ENCODE measurements at regions not wholly inside any gene's neighbourhood (a gene's known extent, or its start where the extent isn't known, plus 50 kb on each side); places are given as distances from the start of the nearest gene placed in this dataset.
A peak's percentile ranks its signal among the peaks of the same experiment; 100 is the strongest.

DNA sequence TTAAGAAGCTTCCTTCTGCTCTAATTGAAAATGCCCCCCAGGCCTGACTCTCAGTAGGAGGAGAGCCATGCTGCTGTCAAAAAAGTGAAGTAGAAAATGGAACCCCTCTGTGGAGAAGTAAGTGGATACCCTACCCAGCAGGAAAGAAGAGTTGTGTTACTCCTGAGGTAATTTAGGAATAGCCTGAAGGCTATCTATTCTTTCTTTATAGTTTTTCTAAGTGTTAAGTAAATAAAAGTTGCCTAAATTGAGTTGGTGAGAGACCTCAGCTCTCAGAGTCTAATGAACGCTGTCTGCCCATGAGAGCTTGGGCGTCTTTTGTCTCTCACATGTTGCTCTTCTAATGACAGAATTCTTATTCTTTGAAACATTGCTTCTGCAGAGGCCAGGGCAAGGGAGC is 116.2 kb downstream of the NSUN3 start:
- no peak for DNase-seq (ENCODE audit: low spot score)

DNA sequence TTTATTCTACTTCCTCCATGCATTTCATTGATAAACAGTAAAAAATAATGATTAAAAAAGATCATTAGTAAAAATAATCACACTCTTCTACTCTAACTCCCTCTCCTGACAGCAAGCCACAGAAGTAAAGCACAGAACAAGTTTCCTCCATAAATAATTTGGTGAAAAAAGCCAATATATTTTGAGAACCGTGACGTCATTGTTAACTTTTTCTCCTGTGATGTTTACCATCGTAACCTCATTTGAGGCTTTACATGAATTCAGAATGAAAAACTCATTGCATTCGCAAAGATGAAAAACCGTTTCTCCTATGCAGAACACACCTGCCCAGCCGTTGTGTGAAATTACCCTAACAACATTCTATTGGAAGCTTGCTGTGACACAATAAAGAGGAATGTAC is 120.7 kb downstream of the NSUN3 start:
- DNase-seq (ENCODE audit: low spot score): no peak

GRCh38 chr3:94184781-94185180 is 121.9 kb downstream of the NSUN3 start:
- DNase-seq (ENCODE audit: low spot score): no peak

DNA sequence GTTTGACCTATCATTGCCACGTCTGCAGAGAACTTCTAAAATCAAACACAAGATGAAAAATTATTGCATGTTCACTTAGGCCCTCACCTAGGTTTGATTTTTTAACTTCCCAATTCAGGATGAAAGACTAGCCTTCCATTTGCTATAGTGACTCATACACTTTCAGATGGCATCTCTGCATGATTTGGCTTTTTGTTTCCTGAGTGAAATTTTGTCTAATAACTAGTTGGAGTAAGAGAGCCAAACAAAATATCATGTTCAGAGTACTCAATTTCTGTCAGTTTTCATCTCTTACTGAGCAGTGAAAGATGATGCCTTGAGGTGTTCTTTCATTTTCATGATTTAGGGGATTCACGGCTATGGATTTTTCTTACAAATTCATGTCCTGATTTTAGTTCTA is 122.9 kb downstream of the NSUN3 start:
- DNase-seq (ENCODE audit: low spot score): no peak

DNA sequence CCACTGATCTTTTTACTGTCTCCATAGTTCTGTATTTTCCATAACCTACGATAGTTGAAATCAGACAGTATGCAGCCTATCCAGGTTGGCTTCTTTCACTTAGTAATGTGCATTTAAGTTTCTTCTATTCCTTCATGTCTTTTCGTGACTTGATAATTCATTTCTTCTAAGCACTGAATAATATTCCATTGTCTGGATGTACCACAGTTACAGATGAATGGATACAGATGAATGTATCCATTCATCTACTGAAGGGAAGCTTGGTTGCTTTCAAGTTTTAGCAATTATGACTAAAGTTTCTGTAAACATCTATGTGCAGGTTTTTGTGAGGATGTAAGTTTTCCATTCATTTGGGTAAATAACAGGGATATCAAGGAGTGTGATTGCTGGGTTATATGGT is 124.8 kb downstream of the NSUN3 start:
- no peak for DNase-seq (ENCODE audit: low spot score)

- no peak for DNase-seq (ENCODE audit: low spot score)
These were observed 132.5 kb downstream of the NSUN3 start for GRCh38 chr3:94195381-94195780.

GRCh38 chr3:94206291-94206690 is 143.4 kb downstream of the NSUN3 start:
- no peak for DNase-seq (ENCODE audit: low spot score)

GRCh38 chr3:94210256-94210655 is 147.4 kb downstream of the NSUN3 start:
- DNase-seq (ENCODE audit: low spot score): no peak

GRCh38 chr3:94217406-94217805 is 154.5 kb downstream of the NSUN3 start:
- DNase-seq (ENCODE audit: low spot score): no peak

DNA sequence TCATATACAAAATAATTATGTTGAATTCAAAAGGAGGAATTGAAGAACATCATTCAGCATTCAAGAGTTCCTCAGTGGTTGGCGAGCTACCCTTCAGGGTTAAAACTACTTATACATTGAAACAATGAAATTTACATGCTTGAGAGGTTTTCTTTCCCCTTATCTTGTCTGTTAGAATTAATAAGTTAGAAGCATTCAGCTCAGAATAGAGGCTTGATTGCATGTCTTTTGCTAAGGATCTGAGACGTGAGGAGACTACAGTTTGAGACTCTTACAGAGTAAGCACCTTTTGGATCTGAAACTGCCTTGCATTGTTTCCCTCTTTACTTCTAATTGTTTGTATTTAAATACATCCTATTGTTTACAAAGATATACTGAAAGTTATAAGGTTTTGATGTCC is 157.6 kb downstream of the NSUN3 start:
- DNase-seq (ENCODE audit: low spot score): no peak

GRCh38 chr3:94221829-94222228 is 159.0 kb downstream of the NSUN3 start:
- DNase-seq (ENCODE audit: low spot score): no peak

DNA sequence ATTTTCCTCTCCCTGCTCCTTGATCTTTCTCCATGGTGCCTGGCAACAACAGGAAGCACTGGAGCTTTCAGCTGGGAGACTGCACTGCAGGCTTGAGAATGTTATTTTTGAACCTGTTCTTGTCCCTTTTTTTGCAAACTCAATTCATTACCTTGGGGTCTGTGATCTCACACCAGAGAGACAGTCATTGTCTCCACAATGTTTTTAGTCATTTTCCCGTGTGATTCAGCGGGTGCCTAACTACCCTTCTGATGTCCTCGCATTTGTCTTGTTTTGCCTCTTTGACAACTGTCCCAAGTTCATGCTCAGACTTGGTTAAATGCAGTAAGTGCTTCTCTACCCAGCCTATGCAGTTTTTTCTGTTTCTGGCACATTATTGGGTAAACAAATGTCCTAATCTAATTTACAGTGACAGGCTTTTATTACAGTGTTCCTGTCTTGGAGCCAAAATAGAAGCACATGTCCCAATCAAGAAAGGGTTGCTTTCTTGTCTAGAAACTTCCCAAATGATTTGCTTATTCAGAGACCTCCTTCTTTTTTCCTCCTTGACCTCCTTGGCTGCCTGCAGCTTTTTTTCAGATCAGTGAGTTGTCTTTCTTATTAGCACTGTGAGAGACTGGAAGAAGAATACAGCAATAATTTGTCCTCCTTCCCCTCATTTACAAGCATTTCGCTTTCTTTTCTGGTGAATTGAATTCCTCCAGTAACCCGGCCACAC is 162.4 kb downstream of the NSUN3 start:
- DNase-seq (ENCODE audit: low spot score): no peak

DNA sequence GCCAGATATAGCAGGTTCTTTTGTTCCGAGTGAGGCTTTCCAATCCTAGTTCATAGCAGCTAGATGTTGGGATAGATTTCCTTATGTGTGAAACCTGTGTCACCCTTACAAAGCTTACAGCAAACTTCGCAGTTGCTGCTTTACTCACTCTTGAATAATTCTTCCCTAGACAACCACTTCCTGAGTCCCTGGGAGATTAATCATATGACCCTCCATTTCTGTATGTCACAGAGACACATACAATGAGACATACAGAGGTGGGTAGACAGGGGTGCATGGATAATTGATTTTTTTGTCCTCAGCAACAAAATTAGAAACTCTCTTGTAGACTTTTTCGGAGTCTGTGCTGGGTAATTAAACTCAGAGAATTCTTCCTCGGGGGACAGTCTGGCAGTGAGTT is 163.2 kb downstream of the NSUN3 start:
- no peak for DNase-seq (ENCODE audit: low spot score)

- no peak for DNase-seq (ENCODE audit: low spot score)
These were observed 170.1 kb downstream of the NSUN3 start for GRCh38 chr3:94232921-94233320.

- no peak for DNase-seq (ENCODE audit: low spot score)
These were observed 171.4 kb downstream of the NSUN3 start for GRCh38 chr3:94234177-94234788.

DNA sequence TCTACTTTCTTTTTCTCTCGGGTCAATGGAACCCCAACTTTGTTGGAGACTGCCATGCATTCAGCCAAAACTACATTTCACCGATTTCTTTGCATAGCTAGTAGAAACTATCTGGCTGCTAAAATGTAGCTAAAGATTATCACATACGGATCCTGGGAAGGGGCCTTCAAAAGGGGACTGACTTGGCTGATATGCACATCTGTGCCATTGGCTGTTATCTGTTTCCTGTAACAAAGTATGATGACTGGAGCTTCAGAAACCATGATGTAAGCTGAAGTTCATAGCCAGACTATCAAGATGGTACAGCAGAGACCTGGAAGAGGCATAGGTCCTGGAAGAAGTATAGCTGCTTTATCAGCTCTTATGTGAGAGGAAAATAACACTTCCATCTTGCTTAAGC is 179.1 kb downstream of the NSUN3 start:
- DNase-seq (ENCODE audit: low spot score): no peak

GRCh38 chr3:94246171-94246570 is 183.3 kb downstream of the NSUN3 start:
- DNase-seq (ENCODE audit: low spot score): no peak

DNA sequence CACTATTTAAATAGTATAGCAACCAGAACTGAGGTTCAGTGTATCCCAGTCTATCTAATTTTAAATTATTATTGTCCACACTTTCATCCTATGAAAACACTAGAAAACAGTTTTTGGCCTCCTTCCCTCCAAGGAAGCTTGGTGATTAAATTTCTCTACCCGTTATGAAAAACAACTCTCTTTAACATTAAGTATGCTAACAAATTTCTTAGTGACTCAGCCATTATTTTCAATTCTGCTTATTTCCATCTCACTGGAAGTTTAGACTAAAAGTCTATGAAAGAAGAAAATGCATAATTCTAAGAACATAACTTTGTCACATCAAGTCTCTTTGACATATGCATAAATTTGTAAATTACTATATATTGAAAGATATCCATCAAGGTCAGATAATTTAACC is 185.2 kb downstream of the NSUN3 start:
- DNase-seq (ENCODE audit: low spot score): no peak

- DNase-seq (ENCODE audit: low spot score): peak; percentile 53
These were observed 186.7 kb downstream of the NSUN3 start for GRCh38 chr3:94249491-94250079.

- DNase-seq (ENCODE audit: low spot score): no peak
These were observed 188.7 kb downstream of the NSUN3 start for GRCh38 chr3:94251566-94251965.

GRCh38 chr3:94252316-94252715 is 189.5 kb downstream of the NSUN3 start:
- no peak for DNase-seq (ENCODE audit: low spot score)

- no peak for DNase-seq (ENCODE audit: low spot score)
These were observed 194.3 kb downstream of the NSUN3 start for GRCh38 chr3:94256888-94257813.

GRCh38 chr3:94258851-94259250 is 196.0 kb downstream of the NSUN3 start:
- no peak for DNase-seq (ENCODE audit: low spot score)

Data from CD4-positive, alpha-beta T cell treated with Interleukin-2 at 100 ng/mL for 4 hours (primary cell).